ENCODE measurements at regions not wholly inside any gene's neighbourhood (a gene's known extent, or its start where the extent isn't known, plus 50 kb on each side); places are given as distances from the start of the nearest gene placed in this dataset.

DNA sequence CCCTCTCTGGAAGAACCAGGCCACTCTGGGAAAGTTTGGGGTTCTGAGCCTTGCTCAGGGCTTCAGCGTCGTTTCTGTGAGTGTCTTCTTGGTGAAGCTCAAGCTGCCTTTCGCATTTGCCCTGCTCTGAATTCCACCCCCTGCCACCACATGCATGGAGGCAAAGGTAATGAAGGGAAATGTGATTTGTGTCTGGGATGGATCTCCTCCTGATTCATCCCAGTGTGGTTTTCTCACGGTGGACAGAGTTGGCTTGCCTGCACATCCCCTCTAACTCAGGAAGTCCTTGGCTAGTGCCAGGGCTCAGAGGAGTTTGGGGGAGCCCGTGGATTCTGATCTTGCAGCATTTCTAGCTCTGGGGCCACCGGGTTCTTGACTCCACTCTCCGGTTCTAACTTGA, 173.6 kb upstream of the RAB4A start:
- Histone ChIP-seq H3K27me3 (ENCODE audit: insufficient read depth, low read depth, severe bottlenecking) (no peaks in the 10 kb centered on the region), H3K4me3 (ENCODE audit: low read depth, low read length) (no peak overlapping the region), H3K9me3 (ENCODE audit: severe bottlenecking) (no peaks in the 10 kb centered on the region), H3K36me3 (no peaks in the 10 kb centered on the region), H3K27ac (no peak overlapping the region)
- no peak for DNase-seq
- no peak for TF ChIP-seq CTCF (IDR thresholded peaks at IDR 0.05; ENCODE audit: low read depth, low read length)

DNA sequence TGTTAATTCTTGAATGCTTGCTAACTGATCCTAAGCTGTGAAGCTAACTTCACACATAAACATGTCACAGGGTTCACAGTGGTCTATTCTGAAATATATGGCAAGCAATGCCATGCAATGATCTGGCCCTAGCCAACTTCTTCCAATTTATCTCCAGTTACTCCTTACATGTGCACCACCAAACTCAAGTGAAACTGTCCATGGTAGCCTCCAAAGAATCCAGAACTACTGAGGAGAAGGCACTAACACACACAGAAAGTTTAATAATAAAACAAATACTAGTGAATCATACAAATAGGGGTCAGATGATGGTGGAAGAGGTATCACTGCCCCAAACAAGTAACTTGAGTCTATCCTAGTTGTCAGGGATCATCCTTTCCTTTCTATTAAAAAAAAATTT, 172.6 kb upstream of the RAB4A start:
- no peaks in the 10 kb centered on the region for H3K27me3 ChIP-seq (ENCODE audit: insufficient read depth, low read depth, severe bottlenecking)
- no peaks in the 10 kb centered on the region for H3K9me3 ChIP-seq (ENCODE audit: severe bottlenecking)
- H3K4me3 ChIP-seq (ENCODE audit: low read depth, low read length), result no peak overlapping the region
- H3K27ac ChIP-seq, result no peak overlapping the region
- TF ChIP-seq CTCF (IDR thresholded peaks at IDR 0.05; ENCODE audit: low read depth, low read length), result no peak
- no peak for DNase-seq
- no peaks in the 10 kb centered on the region for H3K36me3 ChIP-seq

DNA sequence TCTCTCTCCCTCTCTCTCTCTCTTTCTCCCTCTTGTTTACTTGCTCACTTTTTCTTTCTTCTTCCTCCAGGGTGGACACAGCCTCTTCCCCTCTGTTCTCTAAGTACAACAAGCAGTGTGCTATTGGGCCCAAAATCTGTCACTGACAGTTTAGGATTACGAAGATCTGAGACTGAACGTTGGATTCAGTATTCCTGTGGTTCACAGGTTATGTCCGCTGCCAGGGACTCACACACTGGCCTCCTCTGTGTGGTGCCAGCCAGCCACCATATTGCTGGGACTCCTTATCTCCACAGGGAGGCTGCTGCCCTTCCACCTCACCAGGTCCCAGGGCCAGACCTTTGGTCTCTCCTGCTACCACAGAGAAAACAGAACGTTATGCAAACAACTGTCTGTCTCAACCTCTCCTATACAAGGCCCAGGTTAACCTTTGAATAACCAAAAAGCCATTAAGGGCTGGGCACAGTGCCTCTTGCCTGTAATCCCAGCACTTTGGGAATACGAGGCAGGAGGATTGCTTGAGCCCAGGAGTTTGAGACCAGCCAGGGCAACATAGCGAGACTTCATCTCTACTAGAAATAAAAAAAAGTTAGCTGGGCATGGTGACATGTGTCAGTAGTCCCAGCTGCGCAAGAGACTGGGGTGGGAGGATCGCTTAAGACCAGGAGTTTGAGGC, 171.9 kb upstream of the RAB4A start:
- no peak for DNase-seq
- Histone ChIP-seq H3K27ac (no peak overlapping the region), H3K27me3 (ENCODE audit: insufficient read depth, low read depth, severe bottlenecking) (no peaks in the 10 kb centered on the region), H3K36me3 (no peaks in the 10 kb centered on the region), H3K9me3 (ENCODE audit: severe bottlenecking) (no peaks in the 10 kb centered on the region), H3K4me3 (ENCODE audit: low read depth, low read length) (no peak overlapping the region)
- no peak for TF ChIP-seq CTCF (IDR thresholded peaks at IDR 0.05; ENCODE audit: low read depth, low read length)

DNA sequence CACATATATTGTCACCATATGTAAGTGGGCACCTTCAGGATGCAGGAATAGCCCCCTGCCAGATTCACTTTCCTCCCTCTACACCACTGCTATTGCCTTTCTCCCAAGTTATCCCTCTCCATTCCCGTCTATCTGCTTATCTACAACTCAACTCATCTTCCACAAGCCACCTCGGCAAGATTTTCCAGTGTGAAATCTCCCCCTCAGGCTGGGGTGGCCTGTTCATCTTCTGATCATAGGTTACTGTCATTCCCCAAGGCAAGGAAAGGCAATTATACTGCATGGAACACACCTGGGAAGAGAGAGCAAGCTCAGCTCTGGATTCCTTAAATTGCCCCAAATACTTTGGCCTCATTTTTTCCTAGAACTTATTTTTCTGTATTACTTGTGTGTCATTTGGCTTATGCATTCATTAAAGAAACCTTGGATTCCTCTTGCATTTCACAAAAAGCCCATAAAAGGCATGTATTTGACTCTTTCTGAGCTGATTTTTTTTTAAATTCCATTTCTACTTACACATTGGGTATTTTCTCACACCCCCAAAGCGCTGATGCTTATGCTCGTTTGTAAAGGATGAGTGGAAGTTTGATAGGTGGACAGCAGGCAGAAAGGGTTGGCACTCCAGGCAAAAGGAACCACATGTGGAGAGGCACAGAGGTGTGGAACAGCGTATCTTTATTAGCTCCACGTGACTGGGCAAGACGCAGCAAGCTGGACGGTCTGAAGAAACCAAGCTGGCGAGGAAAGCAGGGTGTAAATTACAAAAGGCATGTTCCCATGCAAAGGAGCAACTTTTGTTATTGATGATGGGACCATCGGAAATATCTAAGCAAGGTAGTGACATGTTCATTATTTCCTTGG, 169.7 kb upstream of the RAB4A start:
- no peak for TF ChIP-seq CTCF (IDR thresholded peaks at IDR 0.05; ENCODE audit: low read depth, low read length)
- Histone ChIP-seq H3K27me3 (ENCODE audit: insufficient read depth, low read depth, severe bottlenecking) (no peaks in the 10 kb centered on the region), H3K27ac (no peak overlapping the region), H3K9me3 (ENCODE audit: severe bottlenecking) (no peaks in the 10 kb centered on the region), H3K36me3 (no peaks in the 10 kb centered on the region), H3K4me3 (ENCODE audit: low read depth, low read length) (no peak overlapping the region)
- no peak for DNase-seq

GRCh38 chr1:229102741-229103391, 168.0 kb upstream of the RAB4A start:
- DNase-seq, result no peak
- Histone ChIP-seq H3K9me3 (ENCODE audit: severe bottlenecking) (no peaks in the 10 kb centered on the region), H3K4me3 (ENCODE audit: low read depth, low read length) (no peak overlapping the region), H3K27me3 (ENCODE audit: insufficient read depth, low read depth, severe bottlenecking) (no peaks in the 10 kb centered on the region), H3K27ac (no peak overlapping the region), H3K36me3 (no peaks in the 10 kb centered on the region)
- TF ChIP-seq CTCF (IDR thresholded peaks at IDR 0.05; ENCODE audit: low read depth, low read length), result peak; percentile 30
